OCI-LY3 (cell line): ENCODE measurements at regions not wholly inside any gene's neighbourhood (a gene's known extent, or its start where the extent isn't known, plus 50 kb on each side); places are given as distances from the start of the nearest gene placed in this dataset.

ENCODE experiments used
- H2AFZ ChIP-seq: fragments of 200-600, 300-600 bp; shearing (Covaris generic); 2 replicates; pipeline ENCODE4 v1.6.0; 2014; ENCODE audit warnings: antibody characterized with exemption, low read depth, low read length
- H3K27ac ChIP-seq: fragments of 200-600, 300-600 bp; sonication (generic); 2 replicates; pipeline ENCODE4 v1.5.1; 2014; ENCODE audit warnings: mild to moderate bottlenecking, low read length, moderate library complexity, mixed read lengths
- H3K27me3 ChIP-seq: fragments of 200-600, 300-600 bp; sonication (generic); 2 replicates; pipeline ENCODE4 v1.6.1; 2014; ENCODE audit warnings: low read depth, low read length, mixed read lengths
- H3K36me3 ChIP-seq: fragments of 200-600, 300-600 bp; sonication (generic); replicated peaks from 2 replicates; pipeline ENCODE3; 2014; ENCODE audit warnings: low read depth, low read length, mixed read lengths
- H3K4me1 ChIP-seq: fragments of 300-600, 200-600 bp; sonication (generic); 2 replicates; pipeline ENCODE4 v1.6.1; 2014; ENCODE audit warnings: low read length, mixed read lengths
- H3K4me2 ChIP-seq: fragments of 200-600, 300-600 bp; sonication (generic); 2 replicates; pipeline ENCODE4 v1.6.1; 2014; ENCODE audit warnings: low read length, mixed read lengths
- H3K4me3 ChIP-seq: fragments of 300-600, 200-600 bp; sonication (generic); 2 replicates; pipeline ENCODE4 v1.5.1; 2014; ENCODE audit warnings: antibody characterized with exemption, mild to moderate bottlenecking, low read length, moderate library complexity
- H3K79me2 ChIP-seq: fragments of 300-600, 200-600 bp; shearing (Covaris generic); 2 replicates; pipeline ENCODE4 v1.6.1; 2014; ENCODE audit warnings: mild to moderate bottlenecking, low read length, mixed read lengths
- H3K9ac ChIP-seq: fragments of 300-600, 200-600 bp; shearing (Covaris generic); 2 replicates; pipeline ENCODE4 v1.6.0; 2014; ENCODE audit warnings: mild to moderate bottlenecking, low read length, moderate library complexity
- H3K9me3 ChIP-seq: fragments of 200-600, 300-600 bp; shearing (Covaris generic); 2 replicates; pipeline ENCODE4 v1.6.1; 2014; ENCODE audit warnings: low read length, mixed read lengths; ENCODE audit not compliant: insufficient read depth
- H4K20me1 ChIP-seq: fragments of 200-600, 300-600 bp; sonication (generic); 2 replicates; pipeline ENCODE4 v1.6.1; 2016; ENCODE audit warnings: low read length, mixed read lengths; ENCODE audit not compliant: insufficient read depth
- EZH2phosphoT487 ChIP-seq: fragments of 200-600 bp; shearing (Covaris generic); IDR thresholded peaks from 2 replicates; pipeline ENCODE4 v1.6.1; 2018; ENCODE audit warnings: antibody characterized with exemption, mixed run types, low read depth
- TF ChIP-seq, protein P1 (sequence below): fragments of 200-600, 300-600 bp; sonication (generic); IDR thresholded peaks from 2 replicates; pipeline ENCODE4 v1.5.1; 2014; ENCODE audit warnings: antibody characterized with exemption, low read length, low read depth

- H3K4me2 ChIP-seq = no peak overlapping the region
- no peaks in the 10 kb centered on the region for H4K20me1 ChIP-seq
- no peaks in the 10 kb centered on the region for H3K36me3 ChIP-seq
These were observed 1247.7 kb upstream of the AGA start for GRCh38 chr4:178689926-178690325.

GRCh38 chr4:178693816-178694215, 1251.6 kb upstream of the AGA start:
- H3K9me3 ChIP-seq = no peaks in the 10 kb centered on the region
- no peaks in the 10 kb centered on the region for H3K79me2 ChIP-seq
- H3K36me3 ChIP-seq = no peaks in the 10 kb centered on the region
- no peak for TF ChIP-seq EZH2phosphoT487
- TF ChIP-seq, protein P1, sequence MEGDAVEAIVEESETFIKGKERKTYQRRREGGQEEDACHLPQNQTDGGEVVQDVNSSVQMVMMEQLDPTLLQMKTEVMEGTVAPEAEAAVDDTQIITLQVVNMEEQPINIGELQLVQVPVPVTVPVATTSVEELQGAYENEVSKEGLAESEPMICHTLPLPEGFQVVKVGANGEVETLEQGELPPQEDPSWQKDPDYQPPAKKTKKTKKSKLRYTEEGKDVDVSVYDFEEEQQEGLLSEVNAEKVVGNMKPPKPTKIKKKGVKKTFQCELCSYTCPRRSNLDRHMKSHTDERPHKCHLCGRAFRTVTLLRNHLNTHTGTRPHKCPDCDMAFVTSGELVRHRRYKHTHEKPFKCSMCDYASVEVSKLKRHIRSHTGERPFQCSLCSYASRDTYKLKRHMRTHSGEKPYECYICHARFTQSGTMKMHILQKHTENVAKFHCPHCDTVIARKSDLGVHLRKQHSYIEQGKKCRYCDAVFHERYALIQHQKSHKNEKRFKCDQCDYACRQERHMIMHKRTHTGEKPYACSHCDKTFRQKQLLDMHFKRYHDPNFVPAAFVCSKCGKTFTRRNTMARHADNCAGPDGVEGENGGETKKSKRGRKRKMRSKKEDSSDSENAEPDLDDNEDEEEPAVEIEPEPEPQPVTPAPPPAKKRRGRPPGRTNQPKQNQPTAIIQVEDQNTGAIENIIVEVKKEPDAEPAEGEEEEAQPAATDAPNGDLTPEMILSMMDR = no peak
- H2AFZ ChIP-seq = peak overlapping the region; percentile 51
- no peak overlapping the region for H3K4me2 ChIP-seq
- peaks cover 8% of the 10 kb centered on the region for H3K4me1 ChIP-seq
- no peak overlapping the region for H3K4me3 ChIP-seq
- no peaks in the 10 kb centered on the region for H4K20me1 ChIP-seq
- H3K9ac ChIP-seq = no peak overlapping the region
- H3K27me3 ChIP-seq = no peaks in the 10 kb centered on the region
- H3K27ac ChIP-seq = no peak overlapping the region

More at GRCh38 chr4:178689926-178690325, 1247.7 kb upstream of the AGA start:
- no peak overlapping the region for H2AFZ ChIP-seq
- H3K9ac ChIP-seq = no peak overlapping the region
- TF ChIP-seq EZH2phosphoT487 = no peak
- TF ChIP-seq, protein P1 = no peak
- H3K4me1 ChIP-seq = peaks cover 8% of the 10 kb centered on the region
- no peaks in the 10 kb centered on the region for H3K9me3 ChIP-seq
- H3K27me3 ChIP-seq = no peaks in the 10 kb centered on the region
- no peak overlapping the region for H3K4me3 ChIP-seq
- no peaks in the 10 kb centered on the region for H3K79me2 ChIP-seq
- H3K27ac ChIP-seq = no peak overlapping the region

- Histone ChIP-seq H3K4me2 (no peak overlapping the region), H4K20me1 (no peaks in the 10 kb centered on the region)
These were observed 1254.3 kb upstream of the AGA start for GRCh38 chr4:178696515-178696914.

GRCh38 chr4:178712486-178712885, 1270.2 kb upstream of the AGA start:
- Histone ChIP-seq H3K36me3 (no peaks in the 10 kb centered on the region), H3K4me3 (no peak overlapping the region), H3K27ac (no peak overlapping the region), H3K9me3 (no peaks in the 10 kb centered on the region), H4K20me1 (no peaks in the 10 kb centered on the region), H3K79me2 (no peaks in the 10 kb centered on the region), H2AFZ (no peak overlapping the region), H3K4me1 (no peaks in the 10 kb centered on the region), H3K9ac (no peak overlapping the region), H3K4me2 (no peak overlapping the region), H3K27me3 (no peaks in the 10 kb centered on the region)
- no peak for TF ChIP-seq EZH2phosphoT487
- TF ChIP-seq, protein P1 = no peak

More at GRCh38 chr4:178696515-178696914, 1254.3 kb upstream of the AGA start:
- Histone ChIP-seq H3K4me3 (no peak overlapping the region), H3K9me3 (no peaks in the 10 kb centered on the region), H3K27me3 (no peaks in the 10 kb centered on the region), H3K36me3 (no peaks in the 10 kb centered on the region), H3K4me1 (peaks cover 8% of the 10 kb centered on the region), H3K9ac (no peak overlapping the region), H3K79me2 (no peaks in the 10 kb centered on the region), H3K27ac (no peak overlapping the region), H2AFZ (no peak overlapping the region)
- no peak for TF ChIP-seq EZH2phosphoT487
- TF ChIP-seq, protein P1 = no peak
